T1000 (cell line): ENCODE measurements at regions not wholly inside any gene's neighbourhood (a gene's known extent, or its start where the extent isn't known, plus 50 kb on each side); places are given as distances from the start of the nearest gene placed in this dataset.

Experiments
- DNase-seq: peaks from one replicate; lab custom pipeline; 2025; ENCODE audit warnings: mixed read lengths; lab: John Stamatoyannopoulos, UW

DNA sequence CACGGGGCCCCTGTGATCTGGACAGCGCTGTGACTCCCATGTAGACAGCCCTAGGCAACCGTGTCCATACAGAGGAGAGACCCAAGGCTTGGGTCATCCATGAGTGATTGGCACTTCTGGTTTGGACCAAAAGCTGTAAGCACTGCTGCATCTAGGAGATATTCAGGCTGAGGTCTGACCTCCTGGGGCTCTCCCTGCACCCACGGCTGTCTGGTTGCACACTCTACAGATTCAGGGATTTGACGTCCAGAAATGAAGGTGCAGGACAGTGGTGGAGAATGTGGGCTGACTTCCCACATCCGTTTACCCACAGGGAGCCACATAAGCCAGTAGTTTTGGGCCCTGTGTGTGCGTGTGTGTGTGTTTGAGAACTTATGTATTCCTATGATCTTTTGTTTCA is 76.2 kb upstream of the ARHGEF7 start:
- no peak for DNase-seq

DNA sequence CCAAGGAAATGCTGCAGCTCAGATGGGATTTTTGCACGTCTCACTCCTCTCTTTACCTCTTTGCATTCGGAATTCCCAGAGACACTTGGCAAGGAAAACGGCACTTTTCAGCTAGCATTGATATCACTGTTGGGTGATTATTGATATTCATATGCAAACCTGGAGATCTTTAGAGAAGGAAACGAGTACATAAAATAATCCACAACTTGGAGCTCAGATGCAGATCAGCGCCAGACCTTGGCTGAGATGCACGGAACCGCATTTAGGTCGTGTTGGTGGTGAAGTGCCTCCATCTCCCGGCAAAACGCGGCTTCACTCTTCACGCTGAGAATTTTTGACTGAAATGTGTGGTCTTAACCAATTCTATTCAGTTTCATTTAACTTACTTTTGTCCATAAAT is 77.2 kb upstream of the ARHGEF7 start:
- no peak for DNase-seq

DNA sequence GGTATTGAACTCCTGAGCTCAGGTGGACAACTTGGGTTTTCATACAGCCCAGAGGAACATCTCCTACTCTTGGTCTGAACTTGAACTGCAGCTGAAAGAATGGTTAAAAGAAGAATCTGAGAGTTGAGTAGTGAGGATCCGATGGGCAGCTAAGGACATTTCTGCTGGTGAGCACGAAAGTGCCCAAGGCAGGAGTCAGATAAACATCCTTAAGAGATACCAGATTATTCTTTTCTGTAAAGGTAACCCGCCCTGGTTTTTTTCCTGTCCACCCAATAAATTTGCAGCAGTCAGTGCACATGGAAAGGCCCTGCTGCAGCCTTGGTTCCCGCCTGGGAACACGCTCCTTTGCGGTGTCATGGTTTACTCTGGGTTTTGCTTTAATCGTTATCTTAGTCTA is 78.4 kb upstream of the ARHGEF7 start:
- no peak for DNase-seq

DNA sequence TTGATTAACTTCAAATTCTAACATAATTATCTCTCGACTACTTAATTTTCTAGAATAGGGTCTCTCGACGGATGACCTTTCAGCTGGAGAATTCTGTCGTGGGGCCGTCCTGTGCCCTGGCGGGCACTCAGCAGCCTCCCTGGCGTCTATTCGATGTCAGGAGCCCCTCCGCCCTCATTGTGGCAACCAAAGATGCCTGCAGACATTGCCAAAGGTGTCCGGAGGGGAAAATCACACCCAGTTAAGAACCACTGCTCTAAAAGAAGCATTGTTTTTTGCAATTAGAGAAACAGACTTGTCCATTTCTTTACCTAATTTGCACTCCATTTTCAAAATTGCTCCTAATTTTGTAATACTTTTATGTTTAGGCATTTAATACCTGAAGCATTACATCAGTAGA is 79.2 kb upstream of the ARHGEF7 start:
- DNase-seq: no peak

DNA sequence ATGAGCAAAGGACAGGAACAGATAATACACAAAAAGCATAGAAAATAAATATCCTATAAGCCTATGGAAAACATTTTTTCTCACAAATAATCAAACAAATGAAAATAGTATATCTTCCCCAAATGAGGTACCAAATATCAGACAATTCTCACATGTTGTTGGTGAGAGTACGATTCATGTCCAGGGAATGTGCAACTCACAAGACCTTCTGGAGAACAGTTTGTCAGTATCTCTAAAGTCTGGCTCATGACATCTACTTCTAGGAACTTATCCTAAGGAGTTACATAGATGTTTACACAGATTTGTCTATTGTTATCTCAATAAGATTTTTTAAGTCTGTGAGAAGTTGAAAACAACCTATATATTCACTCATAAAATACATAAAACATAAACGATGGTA is 80.3 kb upstream of the ARHGEF7 start:
- DNase-seq: no peak

DNA sequence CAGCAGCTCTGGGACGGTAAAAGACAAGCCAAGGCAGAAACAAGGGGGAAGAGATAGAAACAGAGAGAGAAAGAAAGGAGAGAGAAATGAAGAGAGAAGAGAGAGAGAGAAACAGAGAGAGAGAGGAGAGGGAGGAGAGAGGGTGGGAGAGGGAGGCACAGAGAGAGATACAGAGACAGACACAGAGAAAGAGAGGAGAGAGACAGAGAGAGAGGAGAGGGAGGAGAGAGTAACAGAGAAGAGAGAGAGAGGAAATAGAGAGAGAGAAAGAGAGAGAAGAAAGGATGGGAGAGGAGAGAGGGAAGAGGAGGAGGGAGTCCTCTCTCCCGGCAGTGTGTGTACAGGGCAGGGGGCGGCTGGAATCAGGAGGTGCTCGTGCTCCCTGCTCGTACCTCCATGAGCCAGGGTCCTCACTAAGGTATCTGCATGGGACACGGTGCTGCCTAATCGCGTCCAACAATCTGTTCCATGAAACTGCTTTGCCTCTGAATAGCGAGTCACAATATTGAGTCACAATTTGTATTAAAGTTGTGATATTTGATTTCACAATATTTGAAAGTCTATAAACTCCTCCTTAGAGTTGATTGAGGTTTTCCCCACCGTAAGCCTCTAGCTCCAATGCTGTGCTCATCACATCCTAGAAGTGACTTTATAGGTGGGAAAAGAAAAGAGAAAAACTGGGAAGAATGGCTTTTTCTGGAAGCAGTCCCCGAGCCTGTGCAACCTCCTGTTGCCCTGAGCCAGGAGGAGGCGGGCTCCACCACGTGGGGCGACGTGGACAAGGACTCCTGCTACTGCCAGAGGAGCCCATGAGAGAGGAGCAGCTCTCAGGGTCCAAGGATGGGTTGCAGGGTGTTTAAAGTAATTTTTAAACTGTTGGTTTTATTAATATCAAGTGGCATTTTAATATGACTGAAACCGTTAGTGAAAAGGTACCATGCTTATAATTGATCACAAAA is 81.7 kb upstream of the ARHGEF7 start:
- DNase-seq: no peak

DNA sequence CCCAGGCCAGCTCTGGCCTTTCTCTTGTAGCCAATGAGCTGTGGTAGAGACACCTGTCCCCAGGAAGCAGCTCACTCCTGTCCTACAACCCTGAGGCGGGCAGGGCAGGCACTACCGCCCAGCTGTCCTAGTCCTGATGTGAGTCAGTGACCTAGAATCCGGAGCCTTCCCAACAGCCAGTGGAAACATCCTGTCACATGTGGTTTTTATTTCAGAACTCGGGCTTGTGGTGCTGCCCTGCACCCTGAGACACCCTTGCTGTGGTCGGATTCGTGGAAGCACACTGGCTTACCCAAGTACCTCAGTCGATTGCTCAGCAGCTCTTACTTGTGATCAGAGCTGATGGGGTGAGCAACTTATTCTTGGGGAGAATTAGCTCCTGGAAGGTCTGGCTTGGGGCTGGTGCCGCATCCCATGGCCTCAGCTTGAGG is 83.6 kb upstream of the ARHGEF7 start:
- DNase-seq: peak; percentile 86

DNA sequence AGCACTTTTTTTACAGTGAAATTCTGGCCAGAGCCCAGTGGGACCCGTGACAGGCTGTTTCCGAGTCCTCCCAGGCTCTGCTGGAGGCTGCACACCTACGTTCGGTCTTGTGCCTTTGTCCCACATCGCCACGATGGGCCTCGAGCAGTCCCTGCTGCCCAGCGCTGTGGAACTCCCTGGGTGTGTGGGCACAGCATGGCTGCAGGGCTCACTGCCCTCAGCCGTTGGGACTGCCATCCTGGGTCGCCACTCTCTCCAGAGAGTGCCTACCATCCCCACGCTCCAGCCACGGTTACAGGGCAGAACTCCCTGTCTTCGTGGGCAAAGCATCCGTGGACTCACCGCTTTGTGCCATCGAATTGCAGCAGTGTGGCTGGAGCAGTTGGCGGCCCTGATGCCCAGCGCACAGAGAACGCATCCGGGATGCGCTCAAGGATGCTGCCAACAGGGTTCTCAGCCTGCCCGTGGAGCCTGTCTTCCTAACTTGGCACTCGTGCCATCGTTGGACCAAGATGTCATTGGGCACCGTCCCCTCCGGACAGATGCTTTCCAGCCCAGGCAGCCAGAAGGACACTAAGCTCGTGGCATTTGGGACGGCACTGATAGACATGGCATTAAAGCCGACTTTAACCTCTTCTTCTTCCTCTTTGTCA is 85.0 kb upstream of the ARHGEF7 start:
- DNase-seq: no peak

DNA sequence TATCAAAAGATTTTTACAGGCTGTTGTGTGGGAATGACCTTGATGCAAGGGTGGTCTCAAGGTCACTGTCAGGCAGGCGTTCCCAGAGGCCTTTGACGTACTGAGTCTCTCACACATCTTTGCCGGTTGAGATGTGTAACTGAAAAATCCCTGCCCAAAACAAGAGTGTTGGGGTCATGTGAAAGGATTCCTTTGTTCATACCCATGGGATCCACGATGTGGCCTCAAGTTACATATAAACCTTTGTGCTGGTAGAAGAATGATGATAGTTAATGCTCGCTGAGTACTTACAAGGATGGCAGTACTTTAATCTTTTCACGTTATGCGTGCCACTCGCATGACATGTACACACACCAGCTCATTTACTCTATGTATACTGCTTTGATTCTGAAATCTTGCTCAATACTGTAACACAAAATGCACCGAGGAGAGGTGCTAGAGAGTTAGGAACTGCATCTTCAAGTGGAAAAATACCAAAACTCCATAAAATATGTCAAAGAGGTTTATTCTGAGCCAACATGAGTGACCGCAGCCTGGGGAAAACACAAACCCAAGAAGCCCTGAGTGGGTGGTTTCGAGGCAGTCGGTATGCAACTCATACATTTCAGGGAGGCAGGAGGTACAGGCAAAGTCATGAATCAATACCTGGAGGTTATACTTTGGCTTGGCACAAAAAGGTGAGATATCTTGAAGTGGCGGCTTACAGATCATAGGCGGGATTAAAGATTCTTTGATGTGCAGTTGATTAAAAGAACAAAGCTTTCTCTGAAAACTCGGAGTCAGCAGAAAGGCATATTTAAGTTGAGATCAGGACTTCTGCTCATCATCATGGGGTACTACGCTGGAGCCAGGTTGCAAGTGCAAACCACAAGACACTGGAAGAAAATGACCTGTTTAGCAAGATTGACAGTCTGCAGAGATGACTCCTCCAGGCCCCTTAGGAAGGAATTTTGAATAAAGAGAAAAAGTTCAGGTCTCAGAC is 87.4 kb upstream of the ARHGEF7 start:
- DNase-seq: no peak

DNA sequence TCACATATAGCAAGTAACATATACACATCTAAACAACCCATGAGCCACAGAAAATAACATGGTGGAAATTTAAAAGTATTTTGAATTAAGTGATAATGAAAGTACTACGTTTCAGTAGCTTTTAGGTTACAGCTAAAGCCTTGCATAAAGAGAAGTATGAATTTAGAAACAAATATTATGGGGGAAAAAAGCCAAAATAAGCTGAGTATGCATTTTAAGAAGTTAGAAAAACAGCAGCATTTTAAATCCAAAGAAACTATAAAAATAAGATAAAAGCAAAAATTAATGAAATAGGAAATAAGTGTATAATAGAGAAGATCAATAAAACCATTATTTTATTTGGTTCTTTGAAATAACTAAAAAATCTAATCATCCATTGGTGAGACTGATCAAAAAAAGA is 89.8 kb upstream of the ARHGEF7 start:
- DNase-seq: no peak

DNA sequence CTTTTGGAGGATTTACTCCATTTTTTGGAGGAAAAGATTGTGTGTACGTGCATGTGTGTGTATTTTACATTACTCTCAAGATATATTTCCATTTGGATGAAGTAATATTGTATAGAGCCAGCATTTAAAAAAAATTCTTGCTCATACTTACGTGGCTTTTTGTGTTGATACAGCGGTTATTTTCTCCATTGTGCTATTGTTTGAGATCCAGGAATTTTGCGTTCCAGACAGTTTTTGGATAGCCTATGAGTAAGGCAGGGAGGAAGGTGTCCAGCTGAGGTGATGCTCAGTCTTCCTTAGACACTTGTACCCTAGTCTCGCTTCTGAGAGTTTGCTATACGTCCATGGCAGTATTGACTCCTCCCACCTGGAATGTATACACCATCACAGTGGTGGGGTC is 92.2 kb upstream of the ARHGEF7 start:
- no peak for DNase-seq

DNA sequence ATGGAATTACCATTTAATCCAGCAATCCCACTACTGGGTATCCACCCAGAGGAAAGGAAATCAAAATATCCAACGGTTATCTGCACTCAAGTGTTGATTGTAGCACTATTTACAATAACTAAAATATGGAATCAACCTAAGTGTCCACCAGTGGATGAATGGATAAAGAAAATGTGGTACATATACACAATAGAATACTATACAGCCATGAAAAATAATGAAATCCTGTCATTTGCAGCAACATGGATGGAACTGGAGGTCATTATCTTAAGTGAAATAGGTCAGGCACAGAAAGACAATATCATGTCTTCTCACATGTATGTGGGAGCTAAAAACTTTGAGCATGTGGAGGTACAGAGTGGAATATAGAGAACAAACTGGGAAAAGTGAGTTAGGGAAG is 92.9 kb upstream of the ARHGEF7 start:
- DNase-seq: no peak

DNA sequence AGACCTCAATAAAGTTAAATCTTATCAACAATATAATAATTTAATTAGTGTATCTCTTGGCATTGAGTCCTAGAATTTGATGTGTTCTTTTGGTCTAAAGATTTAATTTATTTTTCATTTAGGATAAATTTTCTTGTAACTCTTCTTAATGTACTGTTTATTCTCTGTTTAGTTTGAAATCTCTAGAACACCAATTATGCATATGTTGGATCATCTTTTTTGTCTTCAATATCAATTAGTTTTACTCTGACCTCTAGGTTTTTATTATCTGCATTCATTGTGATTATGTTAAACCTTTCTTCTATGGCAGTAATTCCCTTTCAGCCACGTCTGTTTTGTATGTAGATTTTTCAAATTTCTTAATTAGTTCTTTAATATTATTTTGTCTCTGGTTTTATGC is 93.8 kb upstream of the ARHGEF7 start:
- no peak for DNase-seq

DNA sequence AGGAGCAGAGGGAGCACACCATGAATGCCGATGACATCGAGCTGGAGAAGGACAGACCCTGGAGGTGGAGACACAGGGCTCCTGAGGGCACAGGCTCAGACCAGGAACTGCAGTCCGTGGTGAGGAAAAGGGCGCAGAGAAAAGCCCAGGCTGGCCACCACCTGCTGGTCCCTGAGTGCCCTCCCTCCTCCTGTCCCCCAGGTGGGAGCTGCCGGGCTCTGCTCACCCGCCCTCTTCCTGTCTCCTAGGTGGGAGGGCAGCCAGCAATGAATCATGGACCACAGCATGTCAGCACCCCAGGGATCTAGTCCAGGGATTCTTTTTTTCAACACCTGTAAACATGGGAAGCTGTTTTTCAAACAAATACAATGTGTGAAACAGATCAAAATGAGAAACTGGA is 94.6 kb upstream of the ARHGEF7 start:
- DNase-seq: no peak

DNA sequence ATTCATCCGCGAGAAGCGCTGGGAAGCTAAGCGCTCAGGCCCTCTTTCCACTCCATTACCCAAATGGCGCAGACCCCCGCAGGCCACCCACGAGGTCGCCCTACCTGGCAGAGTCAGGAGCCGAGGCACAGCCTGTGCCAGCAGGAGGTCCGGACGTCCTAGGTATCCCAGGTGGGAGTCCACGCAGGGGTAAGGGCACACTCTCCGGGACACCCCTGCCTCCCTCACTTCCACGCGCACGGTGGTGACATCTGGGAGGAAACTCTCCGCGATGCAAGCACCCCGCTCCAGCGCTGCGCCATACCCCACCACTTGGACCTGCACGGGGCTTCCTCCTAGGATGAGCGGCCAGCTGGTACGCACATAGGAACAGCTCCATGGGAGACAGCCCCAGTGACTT is 95.1 kb upstream of the ARHGEF7 start:
- no peak for DNase-seq

DNA sequence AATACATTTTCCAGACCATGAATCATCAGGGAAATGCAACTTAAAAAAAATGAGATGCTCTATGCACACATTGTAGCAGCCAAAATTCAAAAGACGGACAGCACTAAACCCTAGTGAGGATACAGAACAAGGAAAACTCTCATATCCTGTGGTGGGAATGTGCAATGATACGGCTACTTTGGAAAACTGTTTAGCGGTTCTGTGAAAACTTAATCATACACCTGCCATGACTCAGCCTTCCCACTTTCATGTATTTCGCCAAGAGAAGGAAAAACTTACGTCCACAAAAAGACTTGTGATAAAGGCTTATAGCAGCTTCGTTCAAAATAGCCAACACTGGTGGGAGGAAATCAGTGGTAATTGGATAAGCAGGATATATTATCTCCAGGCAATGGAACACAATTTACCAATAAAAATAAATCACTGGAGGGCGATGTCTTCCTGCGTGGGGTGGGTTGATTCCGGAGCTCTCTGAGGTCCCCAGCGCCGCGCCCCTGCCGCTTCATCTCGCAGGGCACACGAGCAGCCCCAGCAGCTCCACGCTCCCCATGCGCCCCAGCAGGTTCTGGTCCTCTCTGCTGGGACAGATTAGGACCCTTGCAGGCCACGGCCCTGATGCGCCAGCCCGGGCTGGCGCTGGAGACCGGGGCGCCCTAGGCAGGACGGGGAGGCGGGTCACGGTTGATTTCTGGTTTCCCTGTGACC is 97.2 kb upstream of the ARHGEF7 start:
- DNase-seq: no peak

DNA sequence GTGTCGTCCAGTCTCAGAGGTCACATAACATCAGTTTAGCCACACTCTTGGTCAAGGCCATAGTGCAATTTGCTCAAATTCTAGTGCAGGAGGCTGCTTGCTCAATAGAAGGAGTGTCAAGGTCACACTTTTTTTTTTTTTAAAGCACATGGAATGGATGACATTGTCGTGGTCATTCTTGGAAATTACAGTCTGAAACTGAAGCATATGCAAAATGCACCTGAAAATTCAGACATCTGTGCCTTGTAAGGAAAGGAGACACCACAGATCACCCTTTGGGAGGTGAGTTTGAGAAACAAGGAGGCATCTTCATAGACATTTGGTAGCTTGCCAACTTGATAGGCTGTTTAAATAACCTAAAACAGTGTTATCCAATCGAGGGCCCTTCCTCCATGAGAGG is 98.3 kb upstream of the ANKRD10 start:
- no peak for DNase-seq

DNA sequence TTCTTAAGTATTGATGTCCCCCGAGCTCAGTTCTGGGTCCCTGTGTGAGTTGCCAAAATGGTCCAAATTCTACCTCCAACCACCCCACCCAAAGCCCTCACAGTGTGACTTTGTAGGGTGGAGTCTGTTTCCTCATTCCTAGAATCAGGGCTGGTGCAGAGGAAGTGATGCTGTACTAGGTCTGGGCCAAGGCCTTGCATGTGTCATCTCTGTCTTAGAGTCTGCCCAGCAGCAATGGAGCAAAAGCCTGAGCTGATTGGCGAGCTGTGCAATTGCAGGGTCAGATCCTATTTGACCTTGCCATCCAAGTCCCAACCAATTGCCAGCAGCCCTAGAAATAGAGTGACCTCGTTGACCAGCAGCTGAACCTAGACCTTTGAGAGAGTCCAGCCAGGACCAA is 97.0 kb upstream of the ANKRD10 start:
- DNase-seq: no peak

DNA sequence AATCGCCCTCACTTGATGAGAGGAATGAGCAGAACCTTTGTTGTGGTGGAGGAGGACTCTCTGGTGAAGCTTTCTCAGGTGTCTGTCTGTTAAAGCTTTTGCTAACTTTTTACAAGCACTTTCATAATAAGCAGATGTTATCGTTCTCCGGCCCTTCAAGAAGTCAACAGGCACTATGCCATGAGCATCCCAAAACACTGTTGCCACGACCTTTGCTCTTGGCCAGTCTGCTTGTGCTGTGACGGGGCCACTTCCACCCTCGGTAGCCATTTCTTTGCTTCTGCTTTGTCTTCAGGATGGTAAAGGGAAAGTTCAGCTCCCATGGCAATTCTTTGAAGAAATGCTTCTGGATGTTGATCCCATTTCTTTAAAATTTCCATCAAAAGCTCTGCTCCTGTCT is 93.5 kb upstream of the ANKRD10 start:
- DNase-seq: no peak

DNA sequence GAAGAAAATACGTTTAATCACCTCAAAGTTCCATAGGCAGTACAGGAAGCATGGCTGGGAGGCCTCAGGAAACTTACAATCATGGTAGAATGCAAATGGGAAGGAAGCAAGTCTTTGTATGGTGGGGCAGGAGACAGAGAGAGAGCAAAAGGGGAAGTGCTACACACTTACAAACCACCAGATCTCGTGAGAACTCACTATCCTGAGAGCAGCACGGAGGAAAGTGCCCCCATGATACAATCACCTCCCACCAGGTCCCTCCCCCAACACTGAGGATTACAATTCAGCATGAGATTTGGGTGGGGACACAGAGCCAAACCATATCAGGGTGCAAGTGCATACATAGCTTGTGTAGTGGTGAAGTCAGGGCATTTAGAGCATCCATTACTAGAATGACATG is 92.3 kb upstream of the ANKRD10 start:
- no peak for DNase-seq

DNA sequence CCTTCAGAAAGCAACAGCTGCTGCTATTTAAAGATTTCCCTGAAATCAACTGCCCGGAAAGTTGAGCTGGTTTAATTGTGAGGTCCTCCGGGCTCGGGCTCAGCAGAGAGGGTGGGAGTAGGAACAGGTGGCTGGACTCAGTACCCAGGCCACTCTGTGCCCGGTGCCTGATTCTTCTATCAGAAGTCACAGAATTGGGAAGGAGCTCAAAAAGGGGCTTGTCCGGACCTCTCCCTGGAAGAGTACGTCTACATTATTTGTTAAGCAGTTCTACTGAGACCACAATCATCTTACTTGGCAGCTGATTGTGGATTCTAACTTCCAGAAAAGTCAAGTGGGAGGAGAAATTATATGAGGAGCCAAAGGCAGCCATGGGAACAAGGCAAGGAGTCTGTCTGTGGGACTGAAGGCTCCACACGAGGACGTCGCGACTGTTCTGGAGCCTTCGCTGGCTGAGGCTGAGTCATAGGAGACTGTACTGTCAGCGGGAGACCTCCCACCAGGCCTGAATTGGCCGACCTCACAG is 91.7 kb upstream of the ANKRD10 start:
- DNase-seq: peak; percentile 28
